GM12878 (cell line): ENCODE measurements at regions not wholly inside any gene's neighbourhood (a gene's known extent, or its start where the extent isn't known, plus 50 kb on each side); places are given as distances from the start of the nearest gene placed in this dataset.

Experiments used
- ATAC-seq: fragments of 200-7000 bp; cut with Tn5 transposase; 3 replicates; pipeline ENCODE4 v1.9.1; 2020; ENCODE audit warnings: mild to moderate bottlenecking, moderate library complexity
- BruUV-seq: library from RNA; stranded (reverse); fragments of 400-500 nt; replicated peaks from 2 replicates; lab custom pipeline; 2021; lab: Mats Ljungman, UMichigan
- CTCF ChIA-PET: fragments of 300-600 bp; sonication (Branson Sonifier 250); formaldehyde crosslinking; extraction: SDS; loops from one replicate; lab custom pipeline; 2021; ENCODE audit warnings: inconsistent platforms; lab: Yijun Ruan, JAX
- POLR2A ChIA-PET: fragments of 350-600 bp; formaldehyde crosslinking; extraction: SDS; loops from one replicate; lab custom pipeline; 2021; ENCODE audit warnings: inconsistent platforms; lab: Charles Lee
- RAD21 ChIA-PET: fragments of 300-600 bp; sonication (Branson Sonifier 250); formaldehyde crosslinking; loops from one replicate; lab custom pipeline; 2023; ENCODE audit warnings: antibody characterized with exemption; ENCODE audit not compliant: unreplicated experiment; lab: Charles Lee
- SMC1A ChIA-PET: fragments of 300-600 bp; sonication (Branson Sonifier 250); formaldehyde crosslinking; loops from one replicate; lab custom pipeline; 2023; ENCODE audit not compliant: unreplicated experiment, uncharacterized antibody; lab: Charles Lee
- DNase-seq: peaks from one replicate; pipeline ENCODE4 v3.0.0-alpha.2; 2011; ENCODE audit warnings: low read depth, low spot score
- FAIRE-seq: peaks from 3 replicates; lab custom pipeline; 2011; peaks lifted over from hg19 to GRCh38; lab: Jason Lieb, UNC
- H2AFZ ChIP-seq: 2 replicates; pipeline ENCODE4 v1.6.0; 2011; ENCODE audit warnings: low read depth, low read length, control low read depth; ENCODE audit not compliant: control insufficient read depth
- H3K27ac ChIP-seq: 2 replicates; pipeline ENCODE4 v1.5.1; 2011; ENCODE audit warnings: control low read depth; ENCODE audit not compliant: control insufficient read depth, insufficient read depth
- H3K27me3 ChIP-seq, 2 experiments: replicated peaks in 1 of 2; 2 replicates each; pipeline versions ENCODE4 v1.6.0 to v1.6.1; 2011; ENCODE audit warnings: low read length in 1 of 2; ENCODE audit not compliant: control insufficient read depth in 2 of 2, insufficient read depth in 2 of 2
- H3K36me3 ChIP-seq, 2 experiments: 2 replicates each; pipeline ENCODE4 v1.5.1; 2011; ENCODE audit warnings: low read length in 1 of 2; ENCODE audit not compliant: control insufficient read depth in 2 of 2, insufficient read depth in 2 of 2
- H3K4me1 ChIP-seq: 2 replicates; pipeline ENCODE4 v1.6.1; 2011; ENCODE audit warnings: mild to moderate bottlenecking, low read length, moderate library complexity, mixed read lengths; ENCODE audit not compliant: control insufficient read depth, insufficient read depth
- H3K4me2 ChIP-seq: 2 replicates; pipeline ENCODE4 v1.6.0; 2011; ENCODE audit warnings: control low read depth; ENCODE audit not compliant: control insufficient read depth, insufficient read depth
- H3K4me3 ChIP-seq: fragments of 200-600 bp; sonication (generic); 2 replicates; pipeline ENCODE4 v1.5.1; 2016
- H3K79me2 ChIP-seq: 2 replicates; pipeline ENCODE4 v1.6.0; 2011; ENCODE audit warnings: low read length; ENCODE audit not compliant: control insufficient read depth, insufficient read depth
- H3K9ac ChIP-seq: 2 replicates; pipeline ENCODE4 v1.8.0; 2011; ENCODE audit warnings: low read length, control low read depth, mixed read lengths; ENCODE audit not compliant: control insufficient read depth, insufficient read depth
- H3K9me3 ChIP-seq: replicated peaks from 3 replicates; pipeline ENCODE4 v1.5.1; 2011; ENCODE audit warnings: mild to moderate bottlenecking, low read length; ENCODE audit not compliant: control insufficient read depth, insufficient read depth
- H4K20me1 ChIP-seq: 2 replicates; pipeline ENCODE4 v1.6.0; 2011; ENCODE audit not compliant: control insufficient read depth, insufficient read depth
- ATF3 ChIP-seq: IDR thresholded peaks from 2 replicates; pipeline ENCODE4 v1.6.1; 2011; ENCODE audit warnings: low read depth, mild to moderate bottlenecking, low read length, moderate library complexity, borderline replicate concordance; ENCODE audit errors: extremely low read depth
- BACH1 ChIP-seq: fragments of 450-650 bp; IDR thresholded peaks from 2 replicates; pipeline ENCODE4 v1.6.1; 2017; ENCODE audit warnings: mild to moderate bottlenecking, borderline replicate concordance
- CHD4 ChIP-seq: fragments of 200-600 bp; sonication (generic); IDR thresholded peaks from 2 replicates; pipeline ENCODE4 v1.6.1; 2016; ENCODE audit warnings: mild to moderate bottlenecking
- ELK1 ChIP-seq: IDR thresholded peaks from 2 replicates; pipeline ENCODE4 v1.6.1; 2012; ENCODE audit warnings: low read depth, low read length, improper control_type of control experiment
- IRF3 ChIP-seq: fragments of 450-650 bp; IDR thresholded peaks from 2 replicates; pipeline ENCODE4 v1.6.1; 2014; ENCODE audit warnings: mild to moderate bottlenecking
- JUND ChIP-seq: IDR thresholded peaks from 2 replicates; pipeline ENCODE4 v1.6.1; 2012; ENCODE audit warnings: low read depth, mild to moderate bottlenecking, low read length, improper control_type of control experiment, moderate library complexity
- NR2F1 ChIP-seq: fragments of 450-650 bp; conservative IDR thresholded peaks from 2 replicates; pipeline ENCODE4 v1.6.1; 2017; ENCODE audit warnings: mild to moderate bottlenecking
- WGBS: methylation state at CpG from one replicate; pipeline ENCODE4 v1.1.6; 2016; ENCODE audit warnings: low lambda C conversion rate; ENCODE audit not compliant: insufficient replicate concordance, insufficient coverage; ENCODE audit errors: missing lambda C conversion rate; 5-methylcytosine and 5-hydroxymethylcytosine counted together
- in situ Hi-C: fragments of 300-500 bp; cut with MboI; formaldehyde crosslinking; loops from 9 replicates; pipeline ENCODE4 v1.14.3; 2018; ENCODE audit warnings: mixed read lengths
- intact Hi-C: fragments of 100-400 bp; cut with micrococcal nuclease; formaldehyde crosslinking; loops from one replicate; pipeline ENCODE4 v1.14.2; 2022; ENCODE audit not compliant: unreplicated experiment

- intact Hi-C loops, result no loop called here
- POLR2A ChIA-PET, result interaction anchor here (1.4 to 1.5 kb wide), 2 partner anchors 11 to 16 kb away, joined by 3 to 4 read pairs; no protein-coding TSS in a partner anchor
- Histone ChIP-seq H2AFZ (no peak overlapping the region), H3K4me3 (no peak overlapping the region), H3K4me1 (no peaks in the 10 kb centered on the region), H3K9ac (no peak overlapping the region), H4K20me1 (no peaks in the 10 kb centered on the region), H3K79me2 (no peaks in the 10 kb centered on the region), H3K9me3 (no peaks in the 10 kb centered on the region), H3K27ac (no peak overlapping the region), H3K36me3 (no peaks in the 10 kb centered on the region), H3K27me3 (no peaks in the 10 kb centered on the region), H3K4me2 (no peak overlapping the region)
- ATAC-seq (no peak), FAIRE-seq (no peak), DNase-seq (no peak)
- no TSS peak for BruUV-seq
- SMC1A ChIA-PET, result interaction anchor here (0.5 to 1.9 kb wide), 4 partner anchors 10 to 321 kb away, joined by 3 to 8 read pairs (median 5); no protein-coding TSS in a partner anchor
- TF ChIP-seq CHD4 (no peak), IRF3 (no peak), ELK1 (no peak)
- in situ Hi-C loops, result no loop called here
- RAD21 ChIA-PET, result no interaction called here
- 5% methylated on average over 1 of the region's 1 CpG for WGBS
- CTCF ChIA-PET, result interaction anchor here (1.2 kb wide), 1 partner anchor 51 kb away, joined by 4 read pairs; no protein-coding TSS in a partner anchor
Measured at GRCh38 chr12:75708802-75709201, 197.4 kb upstream of the KRR1 start.

GRCh38 chr12:75707983-75708382 lies 196.6 kb upstream of the KRR1 start:
- no peaks in the 10 kb centered on the region for H3K36me3 ChIP-seq
- ATAC-seq (no peak), DNase-seq (no peak), FAIRE-seq (no peak)
- BruUV-seq, result no TSS peak
- no peaks in the 10 kb centered on the region for H3K4me1 ChIP-seq
- no peak overlapping the region for H2AFZ ChIP-seq
- ChIA-PET RAD21 (no interaction called here), SMC1A (interaction anchor here (0.5 to 0.8 kb wide), 2 partner anchors 21 to 112 kb away, joined by 3 read pairs; no protein-coding TSS in a partner anchor)
- H3K9ac ChIP-seq, result no peak overlapping the region
- H3K4me3 ChIP-seq, result no peak overlapping the region
- intact Hi-C loops, result no loop called here
- WGBS, result 90% methylated on average over 3 of the region's 3 CpGs
- H3K79me2 ChIP-seq, result no peaks in the 10 kb centered on the region
- H3K9me3 ChIP-seq, result no peaks in the 10 kb centered on the region
- H3K27me3 ChIP-seq, result no peaks in the 10 kb centered on the region
- TF ChIP-seq JUND (no peak), BACH1 (no peak), ATF3 (no peak), NR2F1 (no peak)
- TF ChIP-seq, all 136 proteins: peak for 0
- in situ Hi-C loops, result no loop called here
- ChIA-PET POLR2A (interaction anchor here (1.0 kb wide), 1 partner anchor 10 kb away, joined by 3 read pairs; no protein-coding TSS in a partner anchor), CTCF (interaction anchor here (0.7 to 1.5 kb wide), 2 partner anchors 10 to 650 kb away, joined by 3 read pairs; no protein-coding TSS in a partner anchor)
- no peak overlapping the region for H3K4me2 ChIP-seq
- no peaks in the 10 kb centered on the region for H4K20me1 ChIP-seq
- no peak overlapping the region for H3K27ac ChIP-seq
